GM21381 (cell line): ENCODE measurements at regions not wholly inside any gene's neighbourhood (a gene's known extent, or its start where the extent isn't known, plus 50 kb on each side); places are given as distances from the start of the nearest gene placed in this dataset.
"Not testable (repeated sequence)": the region's sequence is repeated elsewhere in the genome, so short reads cannot be mapped to it uniquely, and the experiment has no call there.

Experiments used
- ATAC-seq: cut with Tn5 transposase; IDR thresholded peaks from one replicate; pipeline ENCODE4 v1.9.1; 2021; ENCODE audit warnings: mild to moderate bottlenecking, moderate library complexity; ENCODE audit not compliant: unreplicated experiment

- ATAC-seq = no peak
Observed at GRCh38 chr4:134145369-134145768, 56.2 kb downstream of the PABPC4L start.

GRCh38 chr4:134144337-134144736 is 57.3 kb downstream of the PABPC4L start:
- no peak for ATAC-seq

GRCh38 chr4:134141728-134142127 is 59.9 kb downstream of the PABPC4L start:
- ATAC-seq = no peak

GRCh38 chr4:134139188-134139587 is 62.4 kb downstream of the PABPC4L start:
- no peak for ATAC-seq

GRCh38 chr4:134132086-134132783 is 69.4 kb downstream of the PABPC4L start:
- no peak for ATAC-seq

- ATAC-seq = no peak
Observed at GRCh38 chr4:134126955-134127354, 74.6 kb downstream of the PABPC4L start.

- ATAC-seq = no peak
Observed at GRCh38 chr4:134126000-134126560, 75.5 kb downstream of the PABPC4L start.

GRCh38 chr4:134122903-134123302 is 78.7 kb downstream of the PABPC4L start:
- no peak for ATAC-seq

GRCh38 chr4:134117392-134118183 is 84.0 kb downstream of the PABPC4L start:
- no peak for ATAC-seq

GRCh38 chr4:134089885-134090284 is 111.7 kb downstream of the PABPC4L start:
- no peak for ATAC-seq

- ATAC-seq = no peak
Observed at GRCh38 chr4:134085496-134085895, 116.1 kb downstream of the PABPC4L start.

- ATAC-seq = not testable (repeated sequence)
Observed at GRCh38 chr4:134079085-134079484, 122.5 kb downstream of the PABPC4L start.

- no peak for ATAC-seq
Observed at GRCh38 chr4:134078230-134078914, 123.2 kb downstream of the PABPC4L start.

- no peak for ATAC-seq
Observed at GRCh38 chr4:134073711-134074110, 127.9 kb downstream of the PABPC4L start.

GRCh38 chr4:134072137-134072536 is 129.5 kb downstream of the PABPC4L start:
- no peak for ATAC-seq

GRCh38 chr4:134070174-134070573 is 131.4 kb downstream of the PABPC4L start:
- no peak for ATAC-seq

GRCh38 chr4:134057356-134057755 is 144.2 kb downstream of the PABPC4L start:
- no peak for ATAC-seq

- ATAC-seq = not testable (repeated sequence)
Observed at GRCh38 chr4:134046221-134046620, 155.4 kb downstream of the PABPC4L start.

- no peak for ATAC-seq
Observed at GRCh38 chr4:134045411-134045810, 156.2 kb downstream of the PABPC4L start.

GRCh38 chr4:134043266-134043665 is 158.3 kb downstream of the PABPC4L start:
- ATAC-seq = no peak

GRCh38 chr4:134028421-134028820 is 173.2 kb downstream of the PABPC4L start:
- ATAC-seq = no peak
